PC-3 (cell line): ENCODE measurements at regions not wholly inside any gene's neighbourhood (a gene's known extent, or its start where the extent isn't known, plus 50 kb on each side); places are given as distances from the start of the nearest gene placed in this dataset.
A peak's percentile ranks its signal among the peaks of the same experiment; 100 is the strongest.

Source experiments
- ATAC-seq: fragments of 200-7000 bp; cut with Tn5 transposase; 2 replicates; pipeline ENCODE4 v1.9.1; 2020; ENCODE audit warnings: mild to moderate bottlenecking, moderate library complexity
- BruUV-seq: library from RNA; stranded (reverse); fragments of 400-500 nt; replicated peaks from 2 replicates; lab custom pipeline; 2021; lab: Mats Ljungman, UMichigan
- CTCF ChIA-PET: fragments of 300-600 bp; sonication (Branson Sonifier 250); formaldehyde crosslinking; loops from one replicate; lab custom pipeline; 2022; ENCODE audit warnings: antibody characterized with exemption; lab: Charles Lee
- POLR2A ChIA-PET: fragments of 300-600 bp; sonication (Branson Sonifier 250); formaldehyde crosslinking; loops from one replicate; lab custom pipeline; 2022; ENCODE audit warnings: antibody characterized with exemption; ENCODE audit not compliant: unreplicated experiment; lab: Charles Lee
- DNase-seq: peaks from one replicate; pipeline ENCODE4 v3.0.0-alpha.2; 2015
- H2AFZ ChIP-seq: fragments of 300-600 bp; sonication (generic); 2 replicates; pipeline ENCODE4 v1.6.0; 2016; ENCODE audit warnings: antibody characterized with exemption, low read length
- H3F3A ChIP-seq: fragments of 300-600 bp; sonication (generic); one replicate; pipeline ENCODE4 v1.6.0; 2017; ENCODE audit warnings: antibody characterized with exemption, low read length, control low read depth, mild to moderate bottlenecking; ENCODE audit not compliant: unreplicated experiment
- H3K27ac ChIP-seq: fragments of 300-600 bp; sonication (generic); 2 replicates; pipeline ENCODE4 v1.5.1; 2016; ENCODE audit warnings: mild to moderate bottlenecking, low read length
- H3K27me3 ChIP-seq: fragments of 300-600 bp; sonication (generic); 2 replicates; pipeline ENCODE4 v1.6.1; 2016; ENCODE audit warnings: low read length, mixed read lengths
- H3K36me3 ChIP-seq: fragments of 300-600 bp; sonication (generic); 2 replicates; pipeline ENCODE4 v1.6.1; 2016; ENCODE audit warnings: low read depth, mixed run types, low read length, mixed read lengths
- H3K4me1 ChIP-seq: fragments of 300-600 bp; sonication (generic); 2 replicates; pipeline ENCODE4 v1.5.1; 2016; ENCODE audit warnings: low read length; ENCODE audit not compliant: insufficient read depth
- H3K4me2 ChIP-seq: fragments of 300-600 bp; sonication (generic); 2 replicates; pipeline ENCODE4 v1.6.0; 2016; ENCODE audit warnings: low read length
- H3K4me3 ChIP-seq: fragments of 300-600 bp; sonication (generic); 2 replicates; pipeline ENCODE4 v1.5.1; 2016; ENCODE audit warnings: mild to moderate bottlenecking, low read length, mixed read lengths
- H3K79me2 ChIP-seq: fragments of 300-600 bp; sonication (generic); 2 replicates; pipeline ENCODE4 v1.6.1; 2017; ENCODE audit warnings: low read length, mixed read lengths
- H3K9ac ChIP-seq: fragments of 300-600 bp; sonication (generic); 2 replicates; pipeline ENCODE4 v1.6.0; 2016; ENCODE audit warnings: mild to moderate bottlenecking, low read length
- H3K9me2 ChIP-seq: fragments of 300-600 bp; sonication (generic); replicated peaks from 2 replicates; pipeline ENCODE4 v1.6.1; 2016; ENCODE audit warnings: mixed run types, low read length, mixed read lengths
- H3K9me3 ChIP-seq: fragments of 300-600 bp; sonication (generic); 2 replicates; pipeline ENCODE4 v1.6.1; 2016; ENCODE audit warnings: low read length, mixed read lengths
- H4K20me1 ChIP-seq: fragments of 300-600 bp; sonication (generic); 2 replicates; pipeline ENCODE4 v1.6.1; 2016; ENCODE audit warnings: low read length, mixed read lengths
- EZH2 ChIP-seq: fragments of 300-600 bp; sonication (generic); IDR thresholded peaks from one replicate; pipeline ENCODE4 v1.6.1; 2017; ENCODE audit warnings: antibody characterized with exemption, mild to moderate bottlenecking, low read length; ENCODE audit not compliant: unreplicated experiment
- EZH2phosphoT487 ChIP-seq: fragments of 300-600 bp; sonication (generic); IDR thresholded peaks from 2 replicates; pipeline ENCODE4 v1.6.1; 2018; ENCODE audit warnings: mild to moderate bottlenecking, antibody characterized with exemption, low read length, borderline replicate concordance
- intact Hi-C: fragments of 100-400 bp; cut with micrococcal nuclease; formaldehyde crosslinking; loops from 2 replicates; pipeline ENCODE4 v1.9.0; 2023
- TF ChIP-seq, protein P1 (sequence below): fragments of 300-600 bp; sonication (generic); conservative IDR thresholded peaks from 2 replicates; pipeline ENCODE4 v1.5.1; 2017; ENCODE audit warnings: antibody characterized with exemption, low read depth, mild to moderate bottlenecking, low read length

DNA sequence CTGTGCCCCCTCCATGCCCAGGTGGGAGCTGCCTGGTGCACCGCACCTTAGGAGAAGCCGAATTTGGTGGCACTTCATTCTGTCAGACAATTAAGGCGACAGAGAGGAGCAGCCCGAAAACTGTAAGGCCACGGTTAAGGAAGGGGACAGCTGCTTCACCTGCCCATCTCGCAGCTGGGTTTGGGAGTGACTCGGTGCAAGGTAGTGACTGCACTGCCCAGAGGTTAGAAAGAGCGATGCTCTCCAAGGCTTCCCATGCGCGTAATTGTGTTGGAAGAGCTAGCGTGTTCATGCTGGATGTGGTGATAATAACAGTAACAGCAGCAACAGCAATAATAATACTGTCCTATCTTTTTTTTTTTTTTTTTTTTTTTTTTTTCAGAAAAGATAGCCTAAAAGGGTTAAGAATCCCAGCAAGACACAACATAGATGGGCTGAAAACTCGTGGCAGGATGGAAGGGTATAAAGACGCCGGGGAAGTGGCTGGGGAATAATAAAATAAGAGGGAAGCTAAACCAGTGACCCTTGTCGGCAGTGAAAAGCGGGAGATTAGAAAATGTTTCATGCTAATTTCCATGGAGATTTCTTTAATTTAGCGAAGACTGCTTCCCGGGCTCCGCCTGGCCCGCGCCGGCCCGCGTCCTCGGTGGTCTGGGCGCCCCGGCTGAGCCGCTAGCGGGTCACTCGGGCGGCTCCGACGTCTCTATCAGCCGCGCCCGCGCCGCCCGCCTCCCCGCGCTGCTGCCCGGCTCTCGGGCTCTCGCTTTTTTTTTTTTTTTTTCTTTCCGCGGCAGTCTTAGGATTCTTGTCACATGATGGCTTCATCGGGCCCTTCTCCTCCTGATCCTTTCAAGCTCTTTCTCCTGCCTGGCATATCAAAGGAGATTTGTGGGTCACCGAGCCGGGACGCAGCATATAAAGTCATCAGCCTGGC lies 617.1 kb downstream of the NR2F2 start:
- no peak overlapping the region for H3K4me3 ChIP-seq
- ATAC-seq (no peak), DNase-seq (no peak)
- H3F3A ChIP-seq: no peaks in the 10 kb centered on the region
- H3K9me2 ChIP-seq: no peaks in the 10 kb centered on the region
- ChIA-PET POLR2A (no interaction called here), CTCF (no interaction called here)
- H3K79me2 ChIP-seq: no peaks in the 10 kb centered on the region
- H3K36me3 ChIP-seq: no peaks in the 10 kb centered on the region
- no peak overlapping the region for H2AFZ ChIP-seq
- H3K27ac ChIP-seq: no peak overlapping the region
- no peaks in the 10 kb centered on the region for H3K4me1 ChIP-seq
- no peaks in the 10 kb centered on the region for H4K20me1 ChIP-seq
- no peak overlapping the region for H3K4me2 ChIP-seq
- H3K27me3 ChIP-seq: peaks cover 81% of the 10 kb centered on the region
- BruUV-seq: no TSS peak
- no peak overlapping the region for H3K9ac ChIP-seq
- TF ChIP-seq, protein P1, sequence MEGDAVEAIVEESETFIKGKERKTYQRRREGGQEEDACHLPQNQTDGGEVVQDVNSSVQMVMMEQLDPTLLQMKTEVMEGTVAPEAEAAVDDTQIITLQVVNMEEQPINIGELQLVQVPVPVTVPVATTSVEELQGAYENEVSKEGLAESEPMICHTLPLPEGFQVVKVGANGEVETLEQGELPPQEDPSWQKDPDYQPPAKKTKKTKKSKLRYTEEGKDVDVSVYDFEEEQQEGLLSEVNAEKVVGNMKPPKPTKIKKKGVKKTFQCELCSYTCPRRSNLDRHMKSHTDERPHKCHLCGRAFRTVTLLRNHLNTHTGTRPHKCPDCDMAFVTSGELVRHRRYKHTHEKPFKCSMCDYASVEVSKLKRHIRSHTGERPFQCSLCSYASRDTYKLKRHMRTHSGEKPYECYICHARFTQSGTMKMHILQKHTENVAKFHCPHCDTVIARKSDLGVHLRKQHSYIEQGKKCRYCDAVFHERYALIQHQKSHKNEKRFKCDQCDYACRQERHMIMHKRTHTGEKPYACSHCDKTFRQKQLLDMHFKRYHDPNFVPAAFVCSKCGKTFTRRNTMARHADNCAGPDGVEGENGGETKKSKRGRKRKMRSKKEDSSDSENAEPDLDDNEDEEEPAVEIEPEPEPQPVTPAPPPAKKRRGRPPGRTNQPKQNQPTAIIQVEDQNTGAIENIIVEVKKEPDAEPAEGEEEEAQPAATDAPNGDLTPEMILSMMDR: no peak
- peak; percentile 58; the same call in 1 of the 2 replicates for TF ChIP-seq EZH2phosphoT487
- peak; percentile 80 for TF ChIP-seq EZH2
- intact Hi-C loops: no loop called here
- no peaks in the 10 kb centered on the region for H3K9me3 ChIP-seq

DNA sequence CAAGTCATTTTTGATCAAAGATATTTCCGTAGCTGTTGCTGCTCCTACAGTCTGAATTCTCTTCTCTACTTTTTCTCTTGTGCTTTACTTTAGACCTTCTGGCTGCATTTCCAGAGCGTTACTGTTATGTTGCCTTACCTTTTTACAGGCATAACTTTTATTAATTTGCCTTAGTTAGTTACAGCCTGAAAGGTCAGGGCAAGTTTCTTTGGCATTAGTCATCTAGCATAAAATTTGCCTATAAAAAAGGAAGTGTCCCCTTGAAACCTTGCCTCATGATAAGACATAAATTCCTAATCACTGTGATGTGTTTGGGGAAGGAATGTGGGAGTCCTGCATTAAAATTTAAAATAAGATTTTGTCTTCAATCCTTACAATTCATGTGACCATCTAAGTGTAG lies 618.5 kb downstream of the NR2F2 start:
- H3K4me1 ChIP-seq: no peaks in the 10 kb centered on the region
- ATAC-seq (no peak), DNase-seq (no peak)
- CTCF ChIA-PET: no interaction called here
- no peaks in the 10 kb centered on the region for H3K36me3 ChIP-seq
- H3K79me2 ChIP-seq: no peaks in the 10 kb centered on the region
- no peaks in the 10 kb centered on the region for H3K9me3 ChIP-seq
- H3K4me2 ChIP-seq: no peak overlapping the region
- H2AFZ ChIP-seq: no peak overlapping the region
- no peak overlapping the region for H3K27ac ChIP-seq
- intact Hi-C loops: no loop called here
- peaks cover 81% of the 10 kb centered on the region for H3K27me3 ChIP-seq
- no peak overlapping the region for H3K9ac ChIP-seq
- TF ChIP-seq EZH2 (no peak), EZH2phosphoT487 (no peak)
- TF ChIP-seq, protein P1: no peak
- H3F3A ChIP-seq: no peaks in the 10 kb centered on the region
- H3K9me2 ChIP-seq: no peaks in the 10 kb centered on the region
- POLR2A ChIA-PET: no interaction called here
- H4K20me1 ChIP-seq: no peaks in the 10 kb centered on the region
- no TSS peak for BruUV-seq
- H3K4me3 ChIP-seq: no peak overlapping the region

DNA sequence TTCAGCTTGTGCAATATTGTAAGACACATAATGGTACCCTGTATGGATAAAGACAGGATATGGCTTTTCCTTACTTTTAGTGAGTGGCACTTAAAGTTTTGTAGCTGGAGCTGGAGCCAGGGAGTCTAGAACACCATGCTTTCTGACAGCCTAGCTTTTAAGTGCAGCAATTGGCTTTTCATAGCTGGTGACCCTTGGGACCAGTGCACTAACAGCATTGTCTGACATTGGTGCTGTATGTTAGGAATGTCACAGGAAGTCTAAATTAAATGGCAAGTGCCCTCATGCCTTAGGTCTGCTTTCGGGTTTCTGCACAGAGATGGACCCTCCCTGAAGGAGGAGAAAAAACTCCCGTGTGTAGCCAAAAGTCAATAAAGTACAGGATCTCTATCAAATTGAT lies 628.2 kb downstream of the NR2F2 start:
- CTCF ChIA-PET: no interaction called here
- H3K4me1 ChIP-seq: no peaks in the 10 kb centered on the region
- no TSS peak for BruUV-seq
- H3K79me2 ChIP-seq: no peaks in the 10 kb centered on the region
- POLR2A ChIA-PET: no interaction called here
- no peaks in the 10 kb centered on the region; the same call in 1 of the 2 replicates for H3K27me3 ChIP-seq
- no peaks in the 10 kb centered on the region for H3K36me3 ChIP-seq
- no peaks in the 10 kb centered on the region for H3F3A ChIP-seq
- ATAC-seq (no peak), DNase-seq (no peak)
- no peak overlapping the region for H3K4me3 ChIP-seq
- H4K20me1 ChIP-seq: no peaks in the 10 kb centered on the region
- no peak overlapping the region for H3K27ac ChIP-seq
- no peak overlapping the region for H3K4me2 ChIP-seq
- no peaks in the 10 kb centered on the region for H3K9me2 ChIP-seq
- TF ChIP-seq, protein P1: no peak
- TF ChIP-seq EZH2: no peak
- no peak for TF ChIP-seq EZH2phosphoT487
- H3K9me3 ChIP-seq: no peaks in the 10 kb centered on the region
- intact Hi-C loops: no loop called here
- H3K9ac ChIP-seq: no peak overlapping the region
- no peak overlapping the region for H2AFZ ChIP-seq
